Gastrocnemius medialis (tissue), 4 donors: ENCODE measurements at regions not wholly inside any gene's neighbourhood (a gene's known extent, or its start where the extent isn't known, plus 50 kb on each side); places are given as distances from the start of the nearest gene placed in this dataset.

Experiments used
- POLR2A ChIP-seq, 2 donors: fragments of 450-650 bp; IDR thresholded peaks; one replicate each; pipeline ENCODE4 v1.6.1; 2017; ENCODE audit warnings: antibody characterized with exemption in 2 of 2, mild to moderate bottlenecking in 2 of 2, moderate library complexity in 2 of 2
- TF ChIP-seq, protein P1 (sequence below), 5 experiments: fragments of 450-650 bp in 3 of 5; fragments of 200-600 bp in 2 of 5; sonication (generic) in 2 of 5; IDR thresholded peaks in 4 of 5; conservative IDR thresholded peaks in 1 of 5; 1 replicate in 4 of 5; 2 replicates in 1 of 5; pipeline ENCODE4 v1.5.1; 2016 to 2019; ENCODE audit warnings: antibody characterized with exemption in 5 of 5, mild to moderate bottlenecking in 3 of 5, moderate library complexity in 3 of 5

DNA sequence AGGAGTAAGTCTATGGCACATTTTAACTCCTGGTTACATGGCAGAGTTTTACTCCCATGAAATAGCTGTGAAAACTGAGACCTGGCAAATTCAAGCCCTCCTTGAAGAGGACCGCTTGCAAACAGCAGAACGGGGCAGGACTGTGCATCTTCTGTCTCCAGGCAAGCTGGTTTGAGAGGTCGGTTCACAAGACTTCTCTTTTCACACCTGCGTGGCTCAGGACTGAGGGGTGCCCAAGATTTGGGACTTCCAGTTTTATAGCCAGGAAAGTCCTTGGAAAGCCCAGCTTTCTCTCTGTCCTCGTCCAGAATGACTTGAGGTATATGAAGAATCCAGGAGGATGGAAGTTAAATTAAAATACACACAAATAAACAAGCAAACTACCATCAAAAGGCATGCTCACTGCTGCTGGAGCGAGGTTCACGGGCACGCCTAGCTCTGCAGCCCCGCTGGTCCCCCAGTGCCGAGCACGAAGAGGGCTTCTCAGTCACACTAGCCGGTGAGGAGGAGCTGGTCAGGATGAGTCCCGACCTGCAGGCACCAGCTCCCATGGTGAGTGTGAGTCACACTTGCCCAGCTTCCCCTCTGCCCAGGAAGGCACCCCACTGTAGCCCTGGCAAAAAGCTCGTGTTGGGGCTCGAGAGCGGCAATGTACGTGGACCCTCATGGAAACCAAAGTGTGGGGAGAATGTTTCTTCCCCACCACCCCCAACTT lies 1382.4 kb downstream of the BRD1 start:
- TF ChIP-seq, protein P1, sequence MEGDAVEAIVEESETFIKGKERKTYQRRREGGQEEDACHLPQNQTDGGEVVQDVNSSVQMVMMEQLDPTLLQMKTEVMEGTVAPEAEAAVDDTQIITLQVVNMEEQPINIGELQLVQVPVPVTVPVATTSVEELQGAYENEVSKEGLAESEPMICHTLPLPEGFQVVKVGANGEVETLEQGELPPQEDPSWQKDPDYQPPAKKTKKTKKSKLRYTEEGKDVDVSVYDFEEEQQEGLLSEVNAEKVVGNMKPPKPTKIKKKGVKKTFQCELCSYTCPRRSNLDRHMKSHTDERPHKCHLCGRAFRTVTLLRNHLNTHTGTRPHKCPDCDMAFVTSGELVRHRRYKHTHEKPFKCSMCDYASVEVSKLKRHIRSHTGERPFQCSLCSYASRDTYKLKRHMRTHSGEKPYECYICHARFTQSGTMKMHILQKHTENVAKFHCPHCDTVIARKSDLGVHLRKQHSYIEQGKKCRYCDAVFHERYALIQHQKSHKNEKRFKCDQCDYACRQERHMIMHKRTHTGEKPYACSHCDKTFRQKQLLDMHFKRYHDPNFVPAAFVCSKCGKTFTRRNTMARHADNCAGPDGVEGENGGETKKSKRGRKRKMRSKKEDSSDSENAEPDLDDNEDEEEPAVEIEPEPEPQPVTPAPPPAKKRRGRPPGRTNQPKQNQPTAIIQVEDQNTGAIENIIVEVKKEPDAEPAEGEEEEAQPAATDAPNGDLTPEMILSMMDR (IDR thresholded peaks at IDR 0.05 in 4 of 5, conservative IDR thresholded peaks at IDR 0.05 in 1 of 5) = no peak
- no peak for TF ChIP-seq POLR2A (IDR thresholded peaks at IDR 0.05)
